CD4-positive, CD25-positive, alpha-beta regulatory T cell (primary cell): ENCODE measurements at regions not wholly inside any gene's neighbourhood (a gene's known extent, or its start where the extent isn't known, plus 50 kb on each side); places are given as distances from the start of the nearest gene placed in this dataset.

ENCODE experiments used
- ATAC-seq, 2 donors: fragments of 150-1000 bp; cut with Tn5 transposase; one replicate each; pipeline ENCODE4 v1.10.0; 2021; ENCODE audit warnings: low read depth in 2 of 2, moderate number of reproducible peaks in 2 of 2, moderate library complexity in 1 of 2
- DNase-seq, 3 donors: peaks; one replicate each; pipeline versions ENCODE4 v3.0.0 to v3.0.0-alpha.2; 2012 to 2022; ENCODE audit warnings: mixed read lengths in 1 of 3
- H3K27ac ChIP-seq: one replicate; pipeline ENCODE4 v1.7.0; 2013; ENCODE audit warnings: mild to moderate bottlenecking, low read length; ENCODE audit not compliant: insufficient read depth, poor library complexity, severe bottlenecking
- H3K27me3 ChIP-seq: one replicate; pipeline ENCODE4 v1.7.0; 2013; ENCODE audit warnings: low read length; ENCODE audit not compliant: control insufficient read depth, insufficient read depth
- H3K36me3 ChIP-seq: one replicate; pipeline ENCODE4 v1.7.0; 2013; ENCODE audit warnings: mild to moderate bottlenecking, low read length, moderate library complexity; ENCODE audit not compliant: control insufficient read depth, insufficient read depth
- H3K4me1 ChIP-seq: 2 replicates; pipeline ENCODE4 v1.7.0; 2013; ENCODE audit warnings: mild to moderate bottlenecking, low read length; ENCODE audit not compliant: insufficient read depth, control insufficient read depth, poor library complexity, severe bottlenecking
- H3K4me3 ChIP-seq: one replicate; pipeline ENCODE4 v1.7.0; 2013; ENCODE audit warnings: low read depth, mild to moderate bottlenecking, low read length, moderate library complexity
- H3K9me3 ChIP-seq, 2 experiments: 1 replicate in 1 of 2; 2 replicates in 1 of 2; pipeline ENCODE4 v1.7.0; 2013; ENCODE audit warnings: low read length in 2 of 2, mild to moderate bottlenecking in 1 of 2, moderate library complexity in 1 of 2; ENCODE audit not compliant: control insufficient read depth in 2 of 2
- H3K27ac Mint-ChIP-seq, 3 donors: one replicate each; pipeline ENCODE4 v1.8.0; 2020 to 2022; ENCODE audit warnings: mild to moderate bottlenecking in 3 of 3, mixed read lengths in 3 of 3, moderate library complexity in 2 of 3
- H3K27me3 Mint-ChIP-seq: one replicate; pipeline ENCODE4 v1.8.0; 2022; ENCODE audit warnings: mild to moderate bottlenecking, mixed read lengths
- H3K36me3 Mint-ChIP-seq: one replicate; pipeline ENCODE4 v1.8.0; 2020; ENCODE audit warnings: mixed read lengths
- H3K4me1 Mint-ChIP-seq, 4 donors: one replicate each; pipeline ENCODE4 v1.8.0; 2020 to 2022; ENCODE audit warnings: mixed read lengths in 4 of 4, mild to moderate bottlenecking in 1 of 4
- H3K4me3 Mint-ChIP-seq, 4 donors: one replicate each; pipeline ENCODE4 v1.8.0; 2020 to 2022; ENCODE audit warnings: mild to moderate bottlenecking in 4 of 4, mixed read lengths in 4 of 4, moderate library complexity in 3 of 4
- H3K9me3 Mint-ChIP-seq, 7 donors: one replicate each; pipeline ENCODE4 v1.8.0; 2020 to 2022; ENCODE audit warnings: mixed read lengths in 7 of 7, mild to moderate bottlenecking in 3 of 7, moderate library complexity in 2 of 7

GRCh38 chr5:90312027-90312426 lies 97.5 kb downstream of the CETN3 start:
- Histone ChIP-seq H3K27me3 (no peaks in the 10 kb centered on the region), H3K4me3 (no peak overlapping the region), H3K36me3 (no peaks in the 10 kb centered on the region), H3K4me1 (no peaks in the 10 kb centered on the region), H3K9me3 (no peaks in the 10 kb centered on the region), H3K27ac (no peak overlapping the region)
- no peaks in the 10 kb centered on the region for H3K36me3 Mint-ChIP-seq
- H3K27me3 Mint-ChIP-seq = no peaks in the 10 kb centered on the region
- no peak overlapping the region for H3K27ac Mint-ChIP-seq
- no peak for ATAC-seq
- DNase-seq = no peak
- H3K9me3 Mint-ChIP-seq = peaks cover 0 to 2% (median 0%) of the 10 kb centered on the region in 7 donors
- no peaks in the 10 kb centered on the region for H3K4me1 Mint-ChIP-seq
- H3K4me3 Mint-ChIP-seq = no peak overlapping the region

DNA sequence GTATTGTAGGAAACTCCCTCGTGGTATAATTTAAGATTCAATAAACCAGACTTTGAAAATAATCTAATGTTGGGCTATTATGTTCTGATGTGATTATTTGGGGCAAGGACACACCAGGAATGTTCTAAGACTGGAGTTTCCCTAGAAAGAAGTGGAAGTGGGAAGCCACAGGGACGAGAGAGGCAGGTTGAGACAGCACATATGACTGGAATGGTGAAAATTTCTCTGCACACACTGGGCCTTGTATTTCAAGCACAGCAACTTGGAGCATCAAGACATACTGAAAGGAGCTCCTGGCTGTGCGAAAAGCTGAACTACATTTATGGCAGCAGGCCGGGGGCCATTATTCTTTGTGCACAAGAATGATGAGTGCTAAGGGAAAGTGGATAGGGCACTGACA lies 98.2 kb downstream of the CETN3 start:
- Mint-ChIP-seq H3K9me3 (peaks cover 0 to 2% (median 0%) of the 10 kb centered on the region in 7 donors), H3K4me3 (no peak overlapping the region), H3K27me3 (no peaks in the 10 kb centered on the region), H3K36me3 (no peaks in the 10 kb centered on the region), H3K27ac (no peak overlapping the region), H3K4me1 (no peaks in the 10 kb centered on the region)
- Histone ChIP-seq H3K27ac (no peak overlapping the region), H3K27me3 (no peaks in the 10 kb centered on the region), H3K9me3 (no peaks in the 10 kb centered on the region), H3K36me3 (no peaks in the 10 kb centered on the region), H3K4me1 (no peaks in the 10 kb centered on the region), H3K4me3 (no peak overlapping the region)
- DNase-seq = no peak
- ATAC-seq = no peak

GRCh38 chr5:90308787-90309585 lies 100.6 kb downstream of the CETN3 start:
- no peak overlapping the region for H3K27ac Mint-ChIP-seq
- peaks cover 0 to 2% (median 0%) of the 10 kb centered on the region in 7 donors for H3K9me3 Mint-ChIP-seq
- no peaks in the 10 kb centered on the region for H3K36me3 Mint-ChIP-seq
- no peak overlapping the region for H3K4me3 Mint-ChIP-seq
- Histone ChIP-seq H3K36me3 (no peaks in the 10 kb centered on the region), H3K27ac (no peak overlapping the region), H3K27me3 (no peaks in the 10 kb centered on the region), H3K4me3 (no peak overlapping the region), H3K4me1 (no peaks in the 10 kb centered on the region), H3K9me3 (no peaks in the 10 kb centered on the region)
- no peaks in the 10 kb centered on the region for H3K4me1 Mint-ChIP-seq
- no peak for ATAC-seq
- no peaks in the 10 kb centered on the region for H3K27me3 Mint-ChIP-seq
- no peak for DNase-seq

- Histone ChIP-seq H3K27me3 (no peaks in the 10 kb centered on the region), H3K27ac (no peak overlapping the region), H3K9me3 (no peaks in the 10 kb centered on the region), H3K4me1 (no peaks in the 10 kb centered on the region), H3K4me3 (no peak overlapping the region), H3K36me3 (no peaks in the 10 kb centered on the region)
- H3K36me3 Mint-ChIP-seq = no peaks in the 10 kb centered on the region
- DNase-seq = no peak
- no peak for ATAC-seq
- H3K4me3 Mint-ChIP-seq = no peak overlapping the region
- no peaks in the 10 kb centered on the region for H3K27me3 Mint-ChIP-seq
- H3K4me1 Mint-ChIP-seq = no peaks in the 10 kb centered on the region
- H3K27ac Mint-ChIP-seq = no peak overlapping the region
- H3K9me3 Mint-ChIP-seq = peaks cover 0 to 2% (median 0%) of the 10 kb centered on the region in 7 donors
Measured at GRCh38 chr5:90307782-90308181, 101.8 kb downstream of the CETN3 start.

- H3K4me3 Mint-ChIP-seq = no peak overlapping the region
- H3K27ac Mint-ChIP-seq = no peak overlapping the region
- Histone ChIP-seq H3K9me3 (no peaks in the 10 kb centered on the region), H3K27me3 (no peaks in the 10 kb centered on the region), H3K4me3 (no peak overlapping the region), H3K27ac (no peak overlapping the region), H3K36me3 (no peaks in the 10 kb centered on the region), H3K4me1 (no peaks in the 10 kb centered on the region)
- H3K36me3 Mint-ChIP-seq = no peaks in the 10 kb centered on the region
- H3K9me3 Mint-ChIP-seq = peaks cover 0 to 2% (median 0%) of the 10 kb centered on the region in 7 donors
- no peaks in the 10 kb centered on the region for H3K27me3 Mint-ChIP-seq
- ATAC-seq (no peak), DNase-seq (no peak)
- no peaks in the 10 kb centered on the region for H3K4me1 Mint-ChIP-seq
Measured at GRCh38 chr5:90307322-90307721, 102.2 kb downstream of the CETN3 start.

DNA sequence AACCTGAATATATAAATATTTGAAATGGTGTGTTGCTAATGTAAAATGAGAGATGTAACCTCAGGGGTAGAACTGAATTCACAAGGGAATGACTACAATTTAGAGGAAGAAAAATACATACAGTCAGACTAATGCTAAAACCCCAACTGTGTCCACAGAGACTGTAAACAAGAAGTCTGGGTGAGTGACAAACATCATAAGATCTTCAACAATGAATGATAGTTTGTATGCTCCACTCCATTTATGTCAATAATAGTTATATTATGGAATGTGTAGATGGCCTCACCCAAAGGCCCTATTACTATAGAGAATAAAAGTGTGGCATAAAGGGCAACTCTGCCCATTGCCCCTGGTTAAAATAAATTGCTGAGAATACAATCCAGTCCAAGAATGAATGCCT lies 102.9 kb downstream of the CETN3 start:
- ATAC-seq (no peak), DNase-seq (no peak)
- no peaks in the 10 kb centered on the region for H3K4me1 Mint-ChIP-seq
- Histone ChIP-seq H3K36me3 (no peaks in the 10 kb centered on the region), H3K9me3 (no peaks in the 10 kb centered on the region), H3K4me1 (no peaks in the 10 kb centered on the region), H3K4me3 (no peak overlapping the region), H3K27me3 (no peaks in the 10 kb centered on the region), H3K27ac (no peak overlapping the region)
- H3K27me3 Mint-ChIP-seq = no peaks in the 10 kb centered on the region
- no peaks in the 10 kb centered on the region for H3K36me3 Mint-ChIP-seq
- H3K9me3 Mint-ChIP-seq = peaks cover 0 to 2% (median 0%) of the 10 kb centered on the region in 7 donors
- no peak overlapping the region for H3K27ac Mint-ChIP-seq
- H3K4me3 Mint-ChIP-seq = no peak overlapping the region

DNA sequence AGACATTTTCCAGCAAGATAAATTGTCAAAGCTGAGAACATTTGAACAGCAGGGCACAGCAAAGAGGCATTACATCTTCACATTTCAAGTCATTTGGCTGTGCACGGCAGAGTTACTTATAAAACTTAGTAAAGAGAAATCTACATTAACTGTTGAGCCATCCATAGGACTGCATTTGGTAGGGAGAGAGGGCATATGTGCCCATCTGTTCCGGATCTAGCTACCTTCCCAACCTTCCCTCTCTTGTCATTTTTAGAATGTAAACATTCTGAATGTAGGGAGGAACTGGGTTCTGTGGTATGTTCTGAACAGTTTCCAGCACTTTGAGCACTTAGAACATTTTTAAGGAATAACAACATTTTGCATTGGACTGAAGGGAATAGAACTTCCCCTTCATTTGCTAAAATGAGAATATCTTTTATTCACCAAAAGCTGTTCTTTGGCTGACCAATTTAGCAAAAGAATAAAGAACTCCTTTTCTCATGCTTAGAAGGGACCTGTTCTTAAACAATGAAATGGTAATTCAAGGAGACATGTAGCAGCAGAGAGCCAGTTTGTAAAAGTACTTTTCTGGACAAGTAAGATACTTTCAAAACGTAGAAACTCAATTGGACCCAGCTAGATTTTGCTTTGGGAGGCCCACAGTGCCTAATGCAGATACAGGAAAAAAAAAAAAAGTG lies 104.4 kb downstream of the CETN3 start:
- Histone ChIP-seq H3K4me1 (no peaks in the 10 kb centered on the region), H3K4me3 (no peak overlapping the region), H3K36me3 (no peaks in the 10 kb centered on the region), H3K27me3 (no peaks in the 10 kb centered on the region), H3K9me3 (no peaks in the 10 kb centered on the region), H3K27ac (no peak overlapping the region)
- no peak overlapping the region for H3K27ac Mint-ChIP-seq
- no peak for DNase-seq
- no peak for ATAC-seq
- H3K4me1 Mint-ChIP-seq = no peaks in the 10 kb centered on the region
- no peak overlapping the region for H3K4me3 Mint-ChIP-seq
- H3K9me3 Mint-ChIP-seq = peaks cover 0 to 1% (median 0%) of the 10 kb centered on the region in 7 donors
- H3K36me3 Mint-ChIP-seq = no peaks in the 10 kb centered on the region
- H3K27me3 Mint-ChIP-seq = no peaks in the 10 kb centered on the region

GRCh38 chr5:90301248-90301647 lies 108.3 kb downstream of the CETN3 start:
- Mint-ChIP-seq H3K4me3 (no peak overlapping the region), H3K36me3 (no peaks in the 10 kb centered on the region), H3K4me1 (no peaks in the 10 kb centered on the region), H3K27me3 (no peaks in the 10 kb centered on the region), H3K9me3 (peaks cover 0 to 1% (median 0%) of the 10 kb centered on the region in 7 donors), H3K27ac (no peak overlapping the region)
- Histone ChIP-seq H3K4me1 (no peaks in the 10 kb centered on the region), H3K36me3 (no peaks in the 10 kb centered on the region), H3K27me3 (no peaks in the 10 kb centered on the region), H3K4me3 (no peak overlapping the region), H3K27ac (no peak overlapping the region), H3K9me3 (no peaks in the 10 kb centered on the region)
- no peak for DNase-seq
- ATAC-seq = no peak
